DLD1 (cell line): ENCODE measurements at regions not wholly inside any gene's neighbourhood (a gene's known extent, or its start where the extent isn't known, plus 50 kb on each side); places are given as distances from the start of the nearest gene placed in this dataset.
"Not testable (repeated sequence)": the region's sequence is repeated elsewhere in the genome, so short reads cannot be mapped to it uniquely, and the experiment has no call there.

Experiments used
- in situ Hi-C: cut with HindIII; loops from 2 replicates; pipeline ENCODE4 v1.10.0; 2017; ENCODE audit warnings: low sequenced_read_pairs

DNA sequence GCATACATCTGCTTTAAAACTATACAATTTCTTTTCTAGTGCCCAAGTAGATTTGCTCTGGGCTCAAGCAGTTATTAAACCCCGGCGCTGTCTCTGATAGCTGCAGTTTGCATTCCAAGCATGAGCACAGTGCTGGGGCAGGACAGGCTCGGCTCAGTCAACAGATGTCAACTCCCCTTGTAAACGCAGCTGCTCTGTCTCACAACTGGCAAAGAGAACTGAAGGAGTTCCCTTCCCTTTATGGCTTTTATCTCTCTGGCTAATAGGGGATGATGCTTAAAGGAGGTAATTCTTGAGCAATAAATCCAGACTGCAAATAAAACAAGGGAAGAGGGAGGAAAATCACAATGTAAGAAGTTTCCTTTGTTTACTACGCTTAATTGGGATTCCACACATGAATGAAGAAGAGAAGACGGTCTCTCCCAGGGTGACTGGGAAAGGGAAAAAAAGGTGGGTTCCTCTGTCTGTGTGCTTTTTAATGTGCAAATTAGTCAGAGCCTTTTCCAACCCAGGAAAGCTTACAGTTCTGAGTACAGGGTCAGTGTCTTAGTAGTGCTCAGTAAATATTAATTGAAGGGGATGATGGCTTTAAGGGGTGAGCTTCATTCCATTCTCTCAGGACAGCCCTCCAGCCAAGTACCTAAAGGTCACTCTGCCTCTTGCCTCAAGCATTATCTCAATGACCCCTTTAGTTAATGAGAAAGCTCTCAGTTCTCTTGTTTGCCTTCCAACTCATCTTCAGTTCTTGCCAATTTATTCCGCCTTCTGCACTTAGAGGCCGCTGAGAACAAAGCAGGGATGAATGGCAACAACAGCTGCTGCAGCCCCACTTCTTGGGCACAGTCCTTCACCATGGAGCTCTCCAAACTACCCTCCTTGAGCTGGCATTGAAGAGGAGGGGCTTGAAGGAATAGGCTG lies 155.7 kb upstream of the JADE1 start:
- in situ Hi-C loops, result no loop called here

DNA sequence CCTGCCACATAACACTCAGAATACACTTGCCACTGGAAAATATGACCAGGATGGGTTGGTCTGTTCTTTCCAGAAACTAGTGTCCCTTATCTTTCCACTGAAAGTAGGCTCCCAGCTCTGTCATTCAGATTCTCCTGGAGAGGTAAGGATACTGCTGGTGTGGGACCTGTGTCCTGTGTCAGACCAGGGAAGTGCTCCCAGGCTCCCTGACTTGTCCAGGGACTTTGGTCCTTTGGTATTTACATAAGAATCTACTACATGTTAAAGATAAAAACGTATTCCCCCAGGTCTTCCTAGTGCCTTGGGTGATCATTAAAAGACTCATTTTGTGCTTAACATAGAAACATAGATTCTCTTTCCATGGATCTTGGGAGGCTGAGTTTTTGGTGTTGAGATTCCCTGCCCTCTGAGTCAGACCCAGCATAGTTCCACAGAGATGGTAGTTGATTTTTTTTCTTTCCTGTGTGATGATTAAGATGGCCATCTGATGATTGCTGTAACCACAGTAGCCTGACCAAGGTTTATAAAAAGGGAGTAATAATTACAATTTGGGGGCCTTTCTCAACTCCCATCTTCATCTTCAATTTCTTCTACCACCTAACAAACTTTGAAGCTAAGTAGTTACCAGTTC lies 159.8 kb upstream of the JADE1 start:
- in situ Hi-C loops, result no loop called here

DNA sequence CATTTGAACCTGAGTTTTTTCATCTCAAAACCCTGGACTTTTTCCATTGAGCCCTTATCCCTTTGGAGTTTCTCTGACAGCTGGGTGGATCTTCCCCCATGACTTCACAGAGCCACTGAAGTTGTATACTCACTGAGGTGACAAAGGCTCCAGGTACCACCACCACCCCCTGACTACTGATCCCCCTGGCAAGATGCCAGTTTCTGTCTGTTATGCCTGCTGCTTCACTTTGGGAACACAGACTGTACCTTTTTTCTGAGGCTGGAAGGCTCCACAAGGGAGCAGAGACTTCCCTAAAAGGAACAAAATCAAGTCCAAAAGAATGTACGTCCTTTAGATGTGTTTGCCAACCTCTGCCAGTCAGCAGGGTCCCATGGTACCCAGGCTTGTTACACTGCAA lies 160.3 kb upstream of the JADE1 start:
- in situ Hi-C loops, result no loop called here

DNA sequence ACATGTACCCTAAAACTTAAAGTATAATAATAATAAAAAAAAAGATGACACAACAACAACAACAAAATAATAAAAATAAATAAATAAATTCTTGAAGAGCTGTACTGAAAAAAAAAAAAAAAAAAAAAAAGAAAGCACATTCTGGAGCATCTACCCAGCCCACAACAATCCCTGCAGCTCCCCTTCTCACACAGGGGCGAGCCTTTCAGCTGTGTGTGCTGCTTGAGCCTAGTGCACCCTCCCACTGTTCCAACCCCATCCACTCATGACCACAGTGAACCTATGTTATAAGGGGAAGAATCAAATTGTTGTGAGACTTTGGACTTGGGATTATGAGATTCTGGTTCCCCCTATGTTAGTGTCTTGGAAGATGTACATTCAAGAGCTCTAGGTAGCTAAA lies 161.5 kb upstream of the JADE1 start:
- in situ Hi-C loops, result no loop called here

DNA sequence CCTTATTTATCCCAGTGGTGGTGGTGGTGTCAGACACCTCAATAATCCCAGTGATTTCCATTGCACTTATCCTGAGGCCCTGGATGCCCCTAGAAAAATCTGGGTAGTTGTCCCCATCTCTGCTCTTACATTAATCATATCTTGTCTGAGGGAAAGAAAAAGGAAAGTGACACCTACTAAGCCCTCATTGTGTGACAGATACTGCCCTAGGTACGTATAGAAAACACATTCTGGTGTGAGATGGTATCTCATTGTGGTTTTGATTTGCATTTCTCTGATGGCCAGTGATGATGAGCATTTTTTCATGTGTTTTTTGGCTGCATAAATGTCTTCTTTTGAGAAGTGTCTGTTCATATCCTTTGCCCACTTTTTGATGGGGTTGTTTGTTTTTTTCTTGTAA lies 162.6 kb upstream of the JADE1 start:
- in situ Hi-C loops, result not testable (repeated sequence)

DNA sequence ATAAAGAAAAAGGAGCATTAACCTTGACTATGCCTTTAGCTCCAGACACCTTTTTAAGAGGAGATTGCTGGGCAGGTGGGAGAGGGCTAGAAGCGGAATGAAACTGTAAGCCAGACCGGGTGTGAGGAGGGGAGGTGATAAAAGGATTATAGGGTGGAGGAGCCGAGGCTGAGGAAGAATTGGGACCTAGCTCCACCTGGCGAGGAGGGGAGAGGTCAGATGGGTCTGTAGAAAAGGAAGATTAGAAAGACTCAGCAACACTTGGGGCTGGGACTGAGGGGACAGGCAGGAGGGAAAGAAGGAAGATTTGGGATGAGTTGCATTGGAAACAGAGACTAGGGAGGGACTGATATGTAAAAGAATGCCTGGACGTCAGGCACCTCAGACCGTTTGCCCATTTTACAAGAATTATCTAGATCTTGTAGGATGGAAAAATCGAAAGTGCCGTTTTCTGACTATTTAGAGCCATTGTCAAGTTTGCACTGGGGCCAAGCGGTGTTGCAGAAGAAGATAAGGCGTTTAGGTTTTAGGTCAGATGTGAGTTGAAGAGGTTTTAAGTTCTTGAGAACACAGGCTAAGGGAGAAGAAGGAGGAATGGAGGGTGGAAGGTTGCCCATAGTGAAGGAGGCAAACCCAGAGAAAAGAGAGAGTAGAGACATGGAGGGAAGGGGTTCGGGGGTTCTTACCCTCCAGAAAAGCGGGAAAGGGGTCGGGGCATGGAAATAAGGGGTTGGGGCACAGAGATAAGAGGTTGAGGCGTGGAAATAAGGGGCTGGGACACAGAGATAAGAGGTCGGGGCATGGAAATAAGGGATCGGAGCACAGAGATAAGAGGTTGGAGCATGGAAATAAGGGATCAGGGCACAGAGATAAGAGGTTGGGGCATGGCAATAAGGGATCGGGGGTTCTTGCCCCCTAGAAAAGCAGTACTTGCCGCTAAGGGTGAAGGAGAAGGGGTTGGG lies 164.5 kb upstream of the JADE1 start:
- in situ Hi-C loops, result not testable (repeated sequence)

DNA sequence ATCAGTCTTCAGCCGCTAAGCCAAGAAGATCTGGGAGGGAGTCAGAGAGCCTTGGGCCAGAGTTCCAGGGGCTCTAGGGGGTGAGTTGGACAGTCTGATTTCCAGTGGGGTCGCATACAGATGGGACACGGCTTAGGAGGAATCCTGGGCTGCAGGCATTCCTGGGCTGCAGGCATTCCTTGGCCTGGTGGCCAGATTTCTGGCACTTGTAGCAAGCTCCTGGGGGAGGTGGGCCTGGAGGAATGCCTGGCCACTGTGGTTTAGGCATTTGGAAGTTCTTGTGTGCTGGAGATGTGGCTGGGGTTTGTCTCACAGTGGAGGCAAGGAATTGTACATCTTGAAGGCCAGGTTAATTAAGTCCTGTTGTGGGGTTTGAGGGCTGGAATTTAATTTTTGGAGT lies 165.4 kb upstream of the JADE1 start:
- in situ Hi-C loops, result not testable (repeated sequence)

DNA sequence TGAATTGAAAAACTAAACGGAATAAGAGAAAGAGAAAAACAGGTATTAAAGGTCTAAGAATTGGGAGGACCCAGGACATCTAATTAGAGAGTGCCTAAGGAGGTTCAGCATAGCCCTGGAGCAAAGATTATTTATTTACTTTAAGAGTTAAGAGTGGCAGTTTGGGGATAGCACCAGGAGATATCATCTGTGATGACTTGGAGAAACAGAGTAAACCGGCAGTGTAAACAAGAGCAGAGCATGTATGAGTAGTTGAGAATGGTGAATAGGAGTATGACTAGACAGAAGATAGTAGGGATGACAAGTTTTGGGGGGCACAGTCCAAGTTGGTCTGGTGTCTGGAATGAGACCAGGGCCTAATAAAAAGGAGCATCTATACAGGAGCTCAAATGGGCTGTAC lies 167.9 kb upstream of the JADE1 start:
- in situ Hi-C loops, result not testable (repeated sequence)

DNA sequence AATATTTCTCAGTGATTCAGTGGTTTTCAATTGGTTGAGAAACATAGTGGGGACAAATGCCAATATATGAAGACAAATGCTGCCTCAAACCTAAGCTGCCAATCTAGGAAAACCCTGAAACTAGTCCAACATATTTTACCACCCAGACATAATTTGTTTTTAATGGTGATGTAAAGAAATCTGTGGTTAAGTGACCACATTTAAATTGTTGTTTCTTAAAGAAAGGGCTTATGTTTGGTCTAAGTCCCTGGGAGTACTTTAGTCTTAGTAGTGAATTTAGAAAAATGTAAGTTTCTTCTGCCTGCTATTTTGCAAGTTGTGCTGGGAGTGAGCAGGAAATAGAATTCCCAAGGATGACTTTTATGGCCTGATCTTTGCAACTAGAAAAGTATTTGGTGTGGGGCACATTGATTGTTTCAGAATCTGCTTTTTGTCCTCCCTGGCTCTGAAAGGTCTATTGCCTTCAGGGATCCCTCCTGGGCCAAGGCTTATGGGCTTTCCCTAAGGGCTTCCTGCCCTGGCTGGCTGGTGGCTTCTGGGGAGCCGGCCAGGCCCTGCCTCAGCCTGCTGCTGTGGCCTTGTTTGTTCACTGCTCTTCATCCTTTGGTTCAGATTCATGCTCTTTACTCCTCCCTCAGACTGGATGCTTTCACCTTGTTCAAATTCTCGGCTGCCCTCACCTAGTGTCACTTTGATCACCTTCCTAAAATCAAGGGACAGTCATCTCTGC lies 169.8 kb upstream of the JADE1 start:
- in situ Hi-C loops, result no loop called here

DNA sequence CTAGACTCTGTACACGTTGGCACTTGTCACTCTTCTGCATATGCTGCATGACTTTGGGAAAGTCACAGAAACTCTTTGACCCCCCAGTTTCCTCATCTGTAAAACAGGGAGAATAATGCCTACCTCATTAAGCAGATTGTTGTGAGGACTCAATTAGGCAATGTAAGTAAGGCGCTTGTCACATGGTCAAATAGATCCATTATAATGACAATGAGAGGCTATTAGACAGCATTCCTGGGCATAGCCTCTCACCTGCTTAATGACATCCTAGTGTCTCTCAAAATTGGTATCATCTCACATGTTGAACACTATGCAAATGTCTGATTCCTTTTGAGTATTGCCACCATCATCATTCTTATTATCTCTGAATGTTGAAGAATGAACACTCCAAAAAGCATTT lies 172.6 kb upstream of the JADE1 start:
- in situ Hi-C loops, result no loop called here

DNA sequence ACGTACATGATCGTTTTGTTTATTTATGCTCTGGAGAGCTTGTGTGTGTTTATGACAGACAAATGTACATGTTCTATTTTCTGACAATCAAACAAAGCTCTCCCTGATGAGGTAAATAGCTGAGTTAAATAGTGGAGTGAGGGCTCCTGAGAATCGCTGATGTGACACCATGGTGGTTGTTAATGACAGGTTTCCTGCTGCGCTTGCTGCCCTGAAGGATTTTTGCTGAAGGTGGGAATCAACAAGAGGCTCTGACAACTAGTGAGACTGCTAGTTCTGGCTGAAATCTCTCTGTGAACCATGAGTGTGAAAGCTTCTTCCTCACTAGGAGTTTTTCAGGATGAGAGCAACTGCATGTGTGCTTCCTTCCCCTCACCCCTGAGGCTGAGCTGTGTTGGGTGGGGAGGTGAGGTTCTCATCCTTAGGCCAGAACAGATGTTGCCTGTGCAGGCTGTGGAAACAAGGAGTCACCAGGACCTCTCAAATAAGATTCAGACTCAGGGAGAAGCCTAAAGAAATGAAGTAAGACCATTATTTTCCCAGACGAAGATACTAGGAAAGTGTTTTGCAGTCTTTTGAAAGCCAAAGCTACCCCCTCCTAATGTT lies 173.4 kb upstream of the JADE1 start:
- in situ Hi-C loops, result no loop called here

DNA sequence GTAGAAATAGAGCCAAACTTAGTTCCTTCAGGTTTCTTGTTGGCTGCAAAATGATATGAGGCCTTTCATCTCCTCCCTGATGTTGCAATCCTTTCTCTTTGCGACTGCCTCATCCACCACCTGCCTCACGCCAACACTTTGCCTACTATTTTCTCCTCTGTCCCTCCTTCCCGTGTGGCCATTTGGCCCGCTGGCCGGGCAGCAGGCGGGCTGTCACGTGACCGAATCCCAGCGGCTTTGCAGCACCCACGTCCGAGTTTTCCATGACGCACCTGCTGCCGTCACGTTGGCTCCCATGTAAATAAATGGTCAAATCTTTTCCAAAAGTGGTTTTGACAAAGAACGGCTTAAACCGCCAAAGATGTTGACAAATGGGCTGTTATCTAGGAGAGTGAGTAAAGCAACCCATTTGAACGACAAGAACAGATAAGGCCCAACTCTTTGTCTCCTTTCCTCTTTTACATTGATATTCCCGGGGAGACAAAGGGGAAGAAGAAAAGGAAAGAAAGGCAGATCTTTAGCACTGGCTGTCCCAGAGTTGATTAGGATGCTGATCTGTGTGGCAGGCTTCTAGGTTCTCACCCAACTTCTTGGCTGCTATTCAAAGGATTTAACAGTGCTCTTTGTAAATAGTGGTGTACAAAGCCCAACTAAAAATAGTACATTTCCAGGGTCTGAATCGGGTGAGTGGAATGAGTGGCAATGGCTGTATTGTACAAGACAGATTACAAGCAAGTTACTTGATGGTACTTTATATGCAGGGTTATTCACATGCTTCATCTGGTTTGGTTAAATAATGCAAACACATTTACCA lies 174.2 kb upstream of the JADE1 start:
- in situ Hi-C loops, result no loop called here

DNA sequence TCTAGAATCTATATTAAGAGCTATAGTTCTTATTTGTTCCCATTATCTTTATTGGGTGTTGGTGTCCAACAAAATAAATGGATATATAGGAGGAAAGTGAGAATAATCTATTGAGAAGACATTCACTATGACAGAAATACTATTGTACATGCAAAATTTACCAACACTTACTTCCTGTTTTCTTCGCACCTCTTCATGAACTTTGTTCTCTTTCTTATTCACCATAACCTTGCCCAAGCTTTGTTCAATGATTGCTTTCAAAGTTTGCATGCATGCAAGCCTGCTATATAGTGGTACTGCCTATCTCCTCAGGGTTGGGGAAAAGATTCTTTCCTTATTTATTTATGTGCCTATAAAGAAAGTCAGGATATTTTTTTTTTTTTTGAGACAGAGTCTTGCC lies 176.4 kb upstream of the JADE1 start:
- in situ Hi-C loops, result no loop called here

DNA sequence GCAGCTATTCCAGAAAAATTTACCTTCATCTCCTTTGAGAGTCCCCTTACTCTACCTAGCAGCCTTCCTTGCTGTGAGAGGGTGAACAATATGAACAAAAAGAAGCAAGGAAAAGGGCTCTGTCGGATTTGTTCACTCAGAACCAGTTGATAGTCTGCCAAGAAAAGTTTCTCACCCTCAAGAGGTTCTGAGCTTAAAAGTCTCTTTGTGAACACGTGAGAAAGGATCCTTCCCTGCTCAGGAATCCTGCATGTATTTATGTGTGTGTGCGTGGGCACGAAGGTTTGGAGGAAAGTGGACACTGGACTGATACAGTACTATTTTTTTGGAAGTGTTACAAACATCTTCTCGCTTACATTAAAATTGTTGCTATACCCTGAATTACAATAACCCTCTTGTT lies 178.6 kb upstream of the JADE1 start:
- in situ Hi-C loops, result no loop called here

DNA sequence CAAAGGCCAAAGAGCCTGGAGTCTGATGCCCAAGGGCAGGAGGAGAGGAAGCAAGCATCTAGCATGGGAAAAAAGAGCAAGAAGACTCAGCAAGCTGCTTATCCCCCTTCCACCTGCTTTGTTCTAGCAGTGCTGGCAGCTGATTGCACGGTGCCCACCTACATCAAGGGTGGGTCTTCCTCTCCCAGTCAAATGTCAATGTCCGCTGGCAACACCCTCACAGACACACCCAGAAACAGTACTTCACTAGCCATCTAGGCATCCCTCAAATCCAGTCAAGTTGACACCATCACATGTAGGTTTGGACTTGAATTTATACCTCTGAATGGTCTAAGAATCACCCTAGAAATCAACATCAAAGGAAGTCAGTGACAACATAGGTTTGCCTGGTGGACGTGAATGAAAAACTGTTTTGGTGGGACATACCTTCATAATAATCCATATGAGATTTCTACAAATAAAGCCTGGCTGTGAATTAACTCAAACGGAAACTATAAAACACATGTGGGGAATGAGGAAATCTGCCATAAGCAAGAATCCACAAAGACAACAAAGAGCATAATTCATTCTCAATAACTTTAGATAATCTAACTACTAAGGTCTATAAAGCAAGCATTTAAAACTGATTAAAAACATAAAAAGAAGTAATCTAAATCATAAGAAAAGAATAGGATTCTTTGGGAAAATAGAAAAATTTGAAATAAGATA lies 185.8 kb upstream of the JADE1 start:
- in situ Hi-C loops, result no loop called here

DNA sequence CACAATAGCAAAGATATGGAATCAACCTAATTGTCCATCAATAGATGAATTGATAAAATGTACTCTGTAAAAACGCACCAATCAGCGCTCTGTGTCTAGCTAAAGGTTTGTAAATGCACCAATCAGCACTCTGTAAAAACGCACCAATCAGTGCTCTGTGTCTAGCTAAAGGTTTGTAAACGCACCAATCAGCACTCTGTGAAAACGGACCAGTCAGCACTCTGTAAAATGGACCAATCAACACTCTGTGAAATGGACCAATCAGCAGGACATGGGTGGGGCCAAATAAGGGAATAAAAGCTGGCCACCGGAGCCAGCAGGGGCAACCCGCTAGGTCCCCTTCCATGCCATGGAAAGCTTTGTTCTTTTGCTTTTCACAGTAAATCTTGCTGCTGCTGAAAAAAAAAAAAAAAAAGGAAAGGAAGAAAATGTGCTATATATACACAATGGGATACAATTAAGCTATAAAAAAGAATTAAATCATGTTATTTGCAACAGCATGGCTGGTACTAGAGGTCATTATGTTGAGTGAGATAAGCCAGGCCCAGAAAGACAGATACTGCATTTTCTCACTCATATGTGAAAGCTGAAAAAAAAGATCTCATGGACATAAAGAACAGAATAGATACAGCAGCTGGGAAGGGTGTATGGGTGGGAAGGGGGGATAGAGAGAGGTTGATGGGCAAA lies 189.1 kb upstream of the JADE1 start:
- in situ Hi-C loops, result not testable (repeated sequence)

DNA sequence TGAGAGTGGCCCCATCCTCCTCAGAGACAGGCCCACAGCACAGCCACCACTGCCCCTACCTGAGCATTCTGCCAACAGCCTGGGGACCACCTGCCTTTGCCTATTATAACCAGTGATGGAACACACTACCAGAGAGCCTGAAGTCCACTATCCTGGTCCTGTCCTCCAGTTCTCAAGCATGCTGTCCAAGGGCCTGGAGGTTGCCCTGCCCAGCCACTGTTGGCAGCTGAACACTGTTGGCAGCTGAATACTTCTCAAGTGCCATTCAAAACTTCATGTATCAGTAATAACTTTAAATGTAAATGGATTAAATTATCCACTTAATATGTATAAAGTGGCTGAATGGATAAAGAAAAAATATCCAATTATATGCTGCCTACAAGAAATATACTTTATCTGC lies 194.3 kb upstream of the JADE1 start:
- in situ Hi-C loops, result no loop called here

DNA sequence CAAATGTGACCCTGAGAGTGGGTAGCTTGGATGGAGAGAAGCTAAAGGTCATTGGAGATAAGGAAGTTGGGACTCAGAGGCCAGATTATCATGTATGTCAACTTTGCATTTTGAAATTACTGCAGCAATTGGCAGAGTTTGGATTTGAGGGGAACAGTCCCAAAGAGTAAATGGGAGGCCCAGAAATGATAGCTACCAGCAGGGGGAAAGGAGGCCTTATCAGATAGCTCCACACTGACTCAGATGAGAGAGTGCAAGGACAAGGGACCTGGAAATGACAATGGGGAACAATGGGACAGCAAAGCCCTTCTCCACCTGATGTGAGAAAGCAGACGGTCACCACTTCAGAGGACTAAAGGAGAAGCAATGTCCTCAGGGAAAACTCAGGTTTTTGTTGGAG lies 201.5 kb upstream of the JADE1 start:
- in situ Hi-C loops, result no loop called here
